GM12874 (cell line): ENCODE measurements at regions not wholly inside any gene's neighbourhood (a gene's known extent, or its start where the extent isn't known, plus 50 kb on each side); places are given as distances from the start of the nearest gene placed in this dataset.

Experiments
- TF ChIP-seq, protein P1 (sequence below): IDR thresholded peaks from 2 replicates; pipeline ENCODE4 v1.5.1; 2011; ENCODE audit warnings: low read depth, mild to moderate bottlenecking, control low read depth, low read length, moderate library complexity; ENCODE audit not compliant: insufficient read depth

- TF ChIP-seq, protein P1, sequence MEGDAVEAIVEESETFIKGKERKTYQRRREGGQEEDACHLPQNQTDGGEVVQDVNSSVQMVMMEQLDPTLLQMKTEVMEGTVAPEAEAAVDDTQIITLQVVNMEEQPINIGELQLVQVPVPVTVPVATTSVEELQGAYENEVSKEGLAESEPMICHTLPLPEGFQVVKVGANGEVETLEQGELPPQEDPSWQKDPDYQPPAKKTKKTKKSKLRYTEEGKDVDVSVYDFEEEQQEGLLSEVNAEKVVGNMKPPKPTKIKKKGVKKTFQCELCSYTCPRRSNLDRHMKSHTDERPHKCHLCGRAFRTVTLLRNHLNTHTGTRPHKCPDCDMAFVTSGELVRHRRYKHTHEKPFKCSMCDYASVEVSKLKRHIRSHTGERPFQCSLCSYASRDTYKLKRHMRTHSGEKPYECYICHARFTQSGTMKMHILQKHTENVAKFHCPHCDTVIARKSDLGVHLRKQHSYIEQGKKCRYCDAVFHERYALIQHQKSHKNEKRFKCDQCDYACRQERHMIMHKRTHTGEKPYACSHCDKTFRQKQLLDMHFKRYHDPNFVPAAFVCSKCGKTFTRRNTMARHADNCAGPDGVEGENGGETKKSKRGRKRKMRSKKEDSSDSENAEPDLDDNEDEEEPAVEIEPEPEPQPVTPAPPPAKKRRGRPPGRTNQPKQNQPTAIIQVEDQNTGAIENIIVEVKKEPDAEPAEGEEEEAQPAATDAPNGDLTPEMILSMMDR, result no peak
Observed at GRCh38 chr4:133868856-133869255, 332.7 kb downstream of the PABPC4L start.

DNA sequence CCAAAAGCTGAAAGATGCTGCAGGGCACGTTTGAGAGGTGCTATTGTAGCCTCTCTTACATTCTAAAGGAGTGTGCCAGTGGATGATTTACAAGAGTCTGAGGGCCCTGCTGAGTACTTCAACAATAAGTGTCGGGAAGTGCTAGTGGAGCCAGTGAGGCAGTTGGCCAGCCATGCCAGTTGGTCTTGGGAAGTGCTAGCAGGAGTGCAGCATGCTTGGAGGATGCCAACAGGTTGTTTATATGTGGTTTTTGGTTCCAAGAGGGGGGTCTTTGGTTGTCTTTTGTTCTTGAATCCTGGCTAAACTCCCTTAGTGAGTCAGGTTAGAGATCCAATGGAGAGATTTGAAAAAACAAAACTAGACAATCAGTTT, 335.3 kb downstream of the PABPC4L start:
- TF ChIP-seq, protein P1, result no peak

DNA sequence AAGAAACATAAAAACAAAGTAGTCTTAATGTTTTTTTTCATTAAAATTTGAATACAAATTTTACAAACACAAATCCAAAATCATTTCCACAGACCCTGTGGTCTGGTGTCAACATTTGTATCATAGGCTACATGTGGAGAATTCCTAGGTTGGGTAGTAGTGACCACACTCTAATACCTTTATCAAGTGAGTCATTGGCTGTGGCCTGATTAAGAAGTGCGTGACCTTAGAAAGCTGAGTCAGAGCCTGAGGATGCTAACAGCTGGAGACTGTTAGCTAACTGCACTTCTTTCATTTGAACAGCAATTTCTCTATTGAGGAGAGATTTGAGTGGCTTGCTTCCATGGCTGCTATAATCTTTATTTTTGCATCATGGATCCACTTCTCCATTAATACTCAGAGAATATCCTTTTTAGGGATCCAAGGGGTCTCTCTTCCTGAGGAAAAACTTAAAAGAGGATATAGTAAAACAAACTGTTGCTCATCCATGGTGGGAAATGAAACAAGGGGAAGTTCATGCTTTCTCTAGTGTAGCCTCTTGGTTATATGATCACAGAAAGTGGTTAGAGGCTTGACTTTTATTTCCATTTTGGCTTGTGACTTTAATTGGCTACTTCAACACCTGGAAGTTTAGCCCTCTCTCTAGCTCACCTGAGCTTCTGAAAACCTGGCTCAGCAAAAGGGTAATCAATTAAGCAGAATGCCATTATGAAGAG, 335.8 kb downstream of the PABPC4L start:
- TF ChIP-seq, protein P1, result no peak

DNA sequence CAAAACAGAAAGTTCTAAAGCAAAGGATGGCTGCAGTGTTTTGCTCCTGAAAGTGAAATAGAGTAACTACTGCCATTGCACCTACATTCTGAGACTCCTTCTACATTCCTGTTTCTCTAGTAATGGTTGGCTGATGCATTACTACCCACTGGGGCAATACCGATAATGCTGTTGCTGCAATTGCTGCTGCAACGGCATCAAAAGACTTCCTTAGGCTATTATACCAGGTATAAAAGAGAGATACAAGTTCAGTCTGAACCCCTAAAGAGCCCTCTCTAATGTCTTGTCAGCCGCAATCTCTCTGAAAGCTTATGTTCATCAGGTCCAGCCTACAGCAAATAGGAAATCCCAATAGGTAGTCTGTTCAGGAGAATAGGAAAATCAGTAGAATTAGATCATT, 338.4 kb downstream of the PABPC4L start:
- TF ChIP-seq, protein P1, result no peak

- TF ChIP-seq, protein P1, result no peak
Observed at GRCh38 chr4:133856731-133857355, 344.7 kb downstream of the PABPC4L start.

GRCh38 chr4:133855001-133855400, 346.6 kb downstream of the PABPC4L start:
- TF ChIP-seq, protein P1, result no peak

GRCh38 chr4:133839326-133839725, 362.3 kb downstream of the PABPC4L start:
- TF ChIP-seq, protein P1, result no peak
